ENCODE measurements at regions not wholly inside any gene's neighbourhood (a gene's known extent, or its start where the extent isn't known, plus 50 kb on each side); places are given as distances from the start of the nearest gene placed in this dataset.
"Not testable (repeated sequence)": the region's sequence is repeated elsewhere in the genome, so short reads cannot be mapped to it uniquely, and the experiment has no call there.

- DNase-seq (ENCODE audit: extremely low read depth, low read depth): no peak
Measured at GRCh38 chr14:44625098-44625497, 118.0 kb upstream of the FSCB start.

GRCh38 chr14:44620121-44621019, 113.3 kb upstream of the FSCB start:
- no peak for DNase-seq (ENCODE audit: extremely low read depth, low read depth)

GRCh38 chr14:44616204-44616603, 109.1 kb upstream of the FSCB start:
- no peak for DNase-seq (ENCODE audit: extremely low read depth, low read depth)

- DNase-seq (ENCODE audit: extremely low read depth, low read depth): no peak
Measured at GRCh38 chr14:44613061-44613712, 106.1 kb upstream of the FSCB start.

- DNase-seq (ENCODE audit: extremely low read depth, low read depth): no peak
Measured at GRCh38 chr14:44612002-44612401, 104.9 kb upstream of the FSCB start.

- DNase-seq (ENCODE audit: extremely low read depth, low read depth): no peak
Measured at GRCh38 chr14:44609876-44610510, 102.9 kb upstream of the FSCB start.

- no peak for DNase-seq (ENCODE audit: extremely low read depth, low read depth)
Measured at GRCh38 chr14:44609201-44609600, 102.1 kb upstream of the FSCB start.

- DNase-seq (ENCODE audit: extremely low read depth, low read depth): no peak
Measured at GRCh38 chr14:44607701-44608100, 100.6 kb upstream of the FSCB start.

- no peak for DNase-seq (ENCODE audit: extremely low read depth, low read depth)
Measured at GRCh38 chr14:44606576-44606975, 99.5 kb upstream of the FSCB start.

GRCh38 chr14:44601266-44601665, 94.2 kb upstream of the FSCB start:
- not testable (repeated sequence) for DNase-seq (ENCODE audit: extremely low read depth, low read depth)

GRCh38 chr14:44589180-44589579, 82.1 kb upstream of the FSCB start:
- DNase-seq (ENCODE audit: extremely low read depth, low read depth): no peak

GRCh38 chr14:44586910-44587309, 79.8 kb upstream of the FSCB start:
- DNase-seq (ENCODE audit: extremely low read depth, low read depth): no peak

GRCh38 chr14:44576356-44576755, 69.3 kb upstream of the FSCB start:
- no peak for DNase-seq (ENCODE audit: extremely low read depth, low read depth)

GRCh38 chr14:44567997-44568396, 60.9 kb upstream of the FSCB start:
- no peak for DNase-seq (ENCODE audit: extremely low read depth, low read depth)

GRCh38 chr14:44565968-44566367, 58.9 kb upstream of the FSCB start:
- no peak for DNase-seq (ENCODE audit: extremely low read depth, low read depth)

GRCh38 chr14:44564908-44565307, 57.8 kb upstream of the FSCB start:
- no peak for DNase-seq (ENCODE audit: extremely low read depth, low read depth)

All from NCI-H460 (cell line).